ENCODE measurements at regions not wholly inside any gene's neighbourhood (a gene's known extent, or its start where the extent isn't known, plus 50 kb on each side); places are given as distances from the start of the nearest gene placed in this dataset.

- no peak for DNase-seq
- no peaks in the 10 kb centered on the region for H3K27me3 ChIP-seq (ENCODE audit: insufficient read depth, low read depth, severe bottlenecking)
- H3K27ac ChIP-seq, result no peak overlapping the region
- TF ChIP-seq CTCF (IDR thresholded peaks at IDR 0.05; ENCODE audit: low read depth, low read length), result no peak
- no peak overlapping the region for H3K4me3 ChIP-seq (ENCODE audit: low read depth, low read length)
- no peaks in the 10 kb centered on the region for H3K36me3 ChIP-seq
- no peaks in the 10 kb centered on the region for H3K9me3 ChIP-seq (ENCODE audit: severe bottlenecking)
Measured at GRCh38 chr5:68738236-68738635, 355.6 kb upstream of the SLC30A5 start.

DNA sequence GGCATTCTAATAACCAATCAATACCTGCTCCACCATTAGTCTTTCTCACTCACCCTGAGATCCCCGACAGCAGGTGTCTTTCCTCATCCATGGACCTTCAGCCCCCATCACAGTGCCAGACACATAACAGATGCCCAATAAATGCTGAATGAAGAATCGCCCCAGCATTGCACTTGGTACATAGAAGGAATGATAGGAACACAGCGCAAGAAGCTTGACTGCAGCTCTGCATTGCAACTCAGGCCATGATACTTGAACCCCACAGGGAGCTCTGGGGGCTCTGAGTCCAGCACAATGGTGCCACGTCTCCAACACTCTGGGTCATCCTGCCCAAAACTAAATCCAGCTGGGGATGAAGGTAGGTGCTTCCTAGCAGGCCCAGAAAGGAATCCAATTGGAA, 355.0 kb upstream of the SLC30A5 start:
- H3K27ac ChIP-seq, result no peak overlapping the region
- H3K27me3 ChIP-seq (ENCODE audit: insufficient read depth, low read depth, severe bottlenecking), result no peaks in the 10 kb centered on the region
- no peak for DNase-seq
- H3K4me3 ChIP-seq (ENCODE audit: low read depth, low read length), result no peak overlapping the region
- no peak for TF ChIP-seq CTCF (IDR thresholded peaks at IDR 0.05; ENCODE audit: low read depth, low read length)
- no peaks in the 10 kb centered on the region for H3K9me3 ChIP-seq (ENCODE audit: severe bottlenecking)
- H3K36me3 ChIP-seq, result no peaks in the 10 kb centered on the region

DNA sequence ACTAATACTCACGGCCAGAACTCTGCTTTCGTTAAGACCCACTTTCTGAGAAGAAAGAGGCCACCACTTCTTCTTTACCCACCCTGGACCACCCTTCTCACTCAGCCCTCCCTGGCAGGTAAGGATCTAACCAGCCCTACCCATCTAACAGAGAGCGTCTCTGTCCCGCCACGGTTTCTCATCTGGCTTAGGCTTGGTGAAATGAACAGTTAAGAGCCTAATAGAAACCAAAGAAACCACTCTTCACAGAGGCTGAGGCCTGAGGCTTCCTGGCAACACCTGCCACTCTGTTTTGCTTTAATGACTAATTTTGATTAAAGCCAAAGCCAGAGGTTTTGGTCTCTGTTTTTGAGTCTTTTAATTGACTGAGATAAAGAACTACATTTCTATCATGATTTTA, 354.1 kb upstream of the SLC30A5 start:
- TF ChIP-seq CTCF (IDR thresholded peaks at IDR 0.05; ENCODE audit: low read depth, low read length), result no peak
- H3K27me3 ChIP-seq (ENCODE audit: insufficient read depth, low read depth, severe bottlenecking), result no peaks in the 10 kb centered on the region
- no peak overlapping the region for H3K27ac ChIP-seq
- H3K4me3 ChIP-seq (ENCODE audit: low read depth, low read length), result no peak overlapping the region
- H3K9me3 ChIP-seq (ENCODE audit: severe bottlenecking), result no peaks in the 10 kb centered on the region
- H3K36me3 ChIP-seq, result no peaks in the 10 kb centered on the region
- no peak for DNase-seq

DNA sequence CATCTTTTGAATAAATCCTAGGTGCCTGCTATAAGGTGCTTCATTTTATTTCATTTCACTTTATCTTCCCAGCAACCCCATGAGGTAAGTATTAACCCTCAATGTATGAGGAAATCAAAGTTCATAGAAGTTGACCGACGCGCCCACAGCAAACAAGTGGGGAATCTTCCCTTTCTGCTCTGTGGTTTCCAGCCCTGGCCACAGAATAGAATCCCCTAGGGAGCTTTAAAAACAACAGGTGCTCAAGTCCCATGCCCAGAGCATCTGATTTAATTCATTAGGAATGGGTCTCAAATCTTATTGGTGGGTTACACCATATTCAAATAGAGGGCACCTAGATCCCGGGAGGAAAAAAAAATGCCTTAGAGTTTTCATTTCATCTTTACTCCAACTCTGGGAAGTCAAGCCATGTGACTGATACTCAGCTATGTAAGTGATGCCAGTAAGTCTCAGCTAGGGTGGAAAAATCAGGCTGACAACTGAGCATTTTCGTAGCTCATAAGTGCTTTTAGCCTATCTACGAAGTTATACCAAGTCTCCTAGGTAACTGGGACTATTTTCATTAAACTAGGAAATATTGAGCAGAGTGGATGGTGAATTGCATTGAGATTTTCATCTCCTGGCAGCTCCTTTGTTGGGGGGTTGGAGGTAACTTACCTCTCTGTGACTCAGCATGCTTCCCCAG, 353.4 kb upstream of the SLC30A5 start:
- H3K9me3 ChIP-seq (ENCODE audit: severe bottlenecking), result no peaks in the 10 kb centered on the region
- H3K36me3 ChIP-seq, result no peaks in the 10 kb centered on the region
- H3K27ac ChIP-seq, result no peak overlapping the region
- no peak overlapping the region for H3K4me3 ChIP-seq (ENCODE audit: low read depth, low read length)
- no peaks in the 10 kb centered on the region for H3K27me3 ChIP-seq (ENCODE audit: insufficient read depth, low read depth, severe bottlenecking)
- TF ChIP-seq CTCF (IDR thresholded peaks at IDR 0.05; ENCODE audit: low read depth, low read length), result no peak
- no peak for DNase-seq

DNA sequence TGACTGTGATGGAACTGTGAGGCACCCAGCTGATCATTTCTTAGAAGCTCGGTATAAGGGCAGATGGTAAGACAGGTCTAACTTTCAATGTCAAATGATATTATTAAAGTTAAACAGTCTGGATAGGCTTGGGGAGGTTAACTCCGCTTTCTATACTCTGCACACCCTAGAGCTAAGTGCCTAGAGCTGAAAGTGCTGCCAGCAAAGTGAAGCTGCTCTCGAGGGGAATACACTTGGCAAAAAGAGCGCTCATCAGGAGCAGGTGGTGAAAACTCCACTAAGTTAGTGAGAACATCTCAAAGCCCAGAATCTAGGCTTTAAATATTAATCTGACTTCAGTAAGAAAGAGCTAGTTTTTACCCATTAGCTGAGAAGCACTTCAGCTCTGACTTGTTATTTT, 349.6 kb upstream of the SLC30A5 start:
- Histone ChIP-seq H3K27me3 (ENCODE audit: insufficient read depth, low read depth, severe bottlenecking) (no peaks in the 10 kb centered on the region), H3K4me3 (ENCODE audit: low read depth, low read length) (no peak overlapping the region), H3K36me3 (no peaks in the 10 kb centered on the region), H3K27ac (no peak overlapping the region), H3K9me3 (ENCODE audit: severe bottlenecking) (no peaks in the 10 kb centered on the region)
- no peak for TF ChIP-seq CTCF (IDR thresholded peaks at IDR 0.05; ENCODE audit: low read depth, low read length)
- DNase-seq, result no peak

DNA sequence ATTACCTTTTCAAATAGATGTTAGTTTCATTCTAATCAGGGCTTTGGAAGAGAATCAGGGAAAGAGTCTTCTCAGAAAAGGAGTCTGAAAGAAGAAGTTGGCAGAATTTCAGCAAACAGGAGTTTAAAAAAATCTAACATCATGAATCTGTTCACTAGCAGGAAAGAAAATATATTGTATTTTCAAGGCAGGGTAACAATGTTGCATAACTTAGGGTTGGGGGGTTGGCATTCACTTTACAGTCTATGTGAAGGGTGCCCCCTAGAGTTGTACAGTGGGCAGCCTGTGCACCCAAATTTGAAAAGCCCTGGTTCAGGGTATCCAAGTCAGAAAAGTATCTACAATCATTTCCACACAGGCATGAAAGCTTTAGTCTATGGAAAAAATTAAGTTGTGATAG, 348.4 kb upstream of the SLC30A5 start:
- no peaks in the 10 kb centered on the region for H3K9me3 ChIP-seq (ENCODE audit: severe bottlenecking)
- no peak overlapping the region for H3K4me3 ChIP-seq (ENCODE audit: low read depth, low read length)
- DNase-seq, result no peak
- no peaks in the 10 kb centered on the region for H3K36me3 ChIP-seq
- peak; percentile 65; the same call in 1 of the 2 replicates for TF ChIP-seq CTCF (IDR thresholded peaks at IDR 0.05; ENCODE audit: low read depth, low read length)
- no peak overlapping the region for H3K27ac ChIP-seq
- H3K27me3 ChIP-seq (ENCODE audit: insufficient read depth, low read depth, severe bottlenecking), result no peaks in the 10 kb centered on the region
